Ishikawa (cell line): ENCODE measurements at regions not wholly inside any gene's neighbourhood (a gene's known extent, or its start where the extent isn't known, plus 50 kb on each side); places are given as distances from the start of the nearest gene placed in this dataset.

ENCODE experiments used
- CEBPB ChIP-seq: IDR thresholded peaks from 2 replicates; pipeline ENCODE4 v1.6.1; 2012
- CREB1 ChIP-seq: IDR thresholded peaks from 2 replicates; pipeline ENCODE4 v1.6.1; 2012; ENCODE audit warnings: low read depth
- EGR1 ChIP-seq: IDR thresholded peaks from 2 replicates; pipeline ENCODE4 v1.6.1; 2012
- EP300 ChIP-seq: IDR thresholded peaks from 2 replicates; pipeline ENCODE4 v1.6.1; 2012; ENCODE audit warnings: borderline replicate concordance
- FOXM1 ChIP-seq: IDR thresholded peaks from 2 replicates; pipeline ENCODE4 v1.6.1; 2012; ENCODE audit warnings: low read depth, borderline replicate concordance
- MAX ChIP-seq: IDR thresholded peaks from 2 replicates; pipeline ENCODE4 v1.6.1; 2012
- NFIC ChIP-seq: IDR thresholded peaks from 2 replicates; pipeline ENCODE4 v1.6.1; 2012
- RAD21 ChIP-seq: IDR thresholded peaks from 2 replicates; pipeline ENCODE4 v1.6.1; 2012; ENCODE audit warnings: low read depth
- REST ChIP-seq: IDR thresholded peaks from 2 replicates; pipeline ENCODE4 v1.6.1; 2012; ENCODE audit warnings: low read depth, mild to moderate bottlenecking
- TAF1 ChIP-seq: IDR thresholded peaks from 2 replicates; pipeline ENCODE4 v1.6.1; 2012; ENCODE audit warnings: low read depth, mild to moderate bottlenecking
- TCF12 ChIP-seq: IDR thresholded peaks from 2 replicates; pipeline ENCODE4 v1.6.1; 2012; ENCODE audit warnings: low read depth
- TEAD4 ChIP-seq: IDR thresholded peaks from 2 replicates; pipeline ENCODE4 v1.6.1; 2012
- USF1 ChIP-seq: IDR thresholded peaks from 2 replicates; pipeline ENCODE4 v1.6.1; 2012
- YY1 ChIP-seq: IDR thresholded peaks from 2 replicates; pipeline ENCODE4 v1.6.1; 2012; ENCODE audit warnings: low read depth
- ZBTB7A ChIP-seq: IDR thresholded peaks from 2 replicates; pipeline ENCODE4 v1.6.1; 2012; ENCODE audit warnings: low read depth

GRCh38 chr5:174328631-174329299 is 283.3 kb downstream of the NSG2 start:
- TF ChIP-seq ZBTB7A (no peak), TCF12 (no peak), MAX (no peak), EGR1 (no peak), USF1 (no peak), YY1 (no peak)

- TF ChIP-seq NFIC (no peak), EGR1 (no peak), MAX (no peak), CREB1 (no peak), ZBTB7A (no peak), REST (no peak)
These were observed 284.2 kb downstream of the NSG2 start for GRCh38 chr5:174329738-174330137.

- TF ChIP-seq RAD21 (no peak), REST (no peak), ZBTB7A (no peak), YY1 (no peak)
These were observed 290.3 kb downstream of the NSG2 start for GRCh38 chr5:174335682-174336364.

GRCh38 chr5:174336479-174336878 is 291.0 kb downstream of the NSG2 start:
- no peak for TF ChIP-seq CREB1
- no peak for TF ChIP-seq TCF12
- no peak for TF ChIP-seq NFIC
- TF ChIP-seq USF1, result no peak
- no peak for TF ChIP-seq EGR1
- no peak for TF ChIP-seq YY1
- TF ChIP-seq EP300, result no peak
- TF ChIP-seq FOXM1, result no peak
- no peak for TF ChIP-seq REST
- TF ChIP-seq TAF1, result no peak
- no peak for TF ChIP-seq ZBTB7A
- TF ChIP-seq MAX, result no peak
- TF ChIP-seq CEBPB, result no peak
- no peak for TF ChIP-seq TEAD4
- no peak for TF ChIP-seq RAD21
